ENCODE measurements at regions not wholly inside any gene's neighbourhood (a gene's known extent, or its start where the extent isn't known, plus 50 kb on each side); places are given as distances from the start of the nearest gene placed in this dataset.

DNA sequence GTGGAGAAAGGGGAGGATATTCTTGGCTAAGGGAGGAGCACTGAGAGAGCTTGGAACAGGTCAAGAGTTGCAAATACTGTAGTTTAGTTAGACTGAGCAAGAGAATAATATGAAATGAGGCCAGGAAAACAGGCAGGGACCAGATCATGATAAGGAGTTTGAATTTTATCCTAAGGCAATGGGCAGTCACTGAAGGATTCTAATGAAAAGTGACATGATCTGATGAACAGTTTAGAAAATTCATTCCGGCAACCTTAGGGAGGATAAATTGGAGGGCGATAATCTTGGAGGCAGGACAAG lies 276.1 kb downstream of the PLK2 start (continued):
- TF ChIP-seq FOXA2 (IDR thresholded peaks at IDR 0.05) (no peak), NR2F2 (IDR thresholded peaks at IDR 0.05) (no peak), EGR1 (IDR thresholded peaks at IDR 0.05; ENCODE audit: low read depth in 2 of 2) (no peak)
- TF ChIP-seq, protein P1, sequence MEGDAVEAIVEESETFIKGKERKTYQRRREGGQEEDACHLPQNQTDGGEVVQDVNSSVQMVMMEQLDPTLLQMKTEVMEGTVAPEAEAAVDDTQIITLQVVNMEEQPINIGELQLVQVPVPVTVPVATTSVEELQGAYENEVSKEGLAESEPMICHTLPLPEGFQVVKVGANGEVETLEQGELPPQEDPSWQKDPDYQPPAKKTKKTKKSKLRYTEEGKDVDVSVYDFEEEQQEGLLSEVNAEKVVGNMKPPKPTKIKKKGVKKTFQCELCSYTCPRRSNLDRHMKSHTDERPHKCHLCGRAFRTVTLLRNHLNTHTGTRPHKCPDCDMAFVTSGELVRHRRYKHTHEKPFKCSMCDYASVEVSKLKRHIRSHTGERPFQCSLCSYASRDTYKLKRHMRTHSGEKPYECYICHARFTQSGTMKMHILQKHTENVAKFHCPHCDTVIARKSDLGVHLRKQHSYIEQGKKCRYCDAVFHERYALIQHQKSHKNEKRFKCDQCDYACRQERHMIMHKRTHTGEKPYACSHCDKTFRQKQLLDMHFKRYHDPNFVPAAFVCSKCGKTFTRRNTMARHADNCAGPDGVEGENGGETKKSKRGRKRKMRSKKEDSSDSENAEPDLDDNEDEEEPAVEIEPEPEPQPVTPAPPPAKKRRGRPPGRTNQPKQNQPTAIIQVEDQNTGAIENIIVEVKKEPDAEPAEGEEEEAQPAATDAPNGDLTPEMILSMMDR (IDR thresholded peaks at IDR 0.05; ENCODE audit: low read depth, low read length, missing input control) = no peak

DNA sequence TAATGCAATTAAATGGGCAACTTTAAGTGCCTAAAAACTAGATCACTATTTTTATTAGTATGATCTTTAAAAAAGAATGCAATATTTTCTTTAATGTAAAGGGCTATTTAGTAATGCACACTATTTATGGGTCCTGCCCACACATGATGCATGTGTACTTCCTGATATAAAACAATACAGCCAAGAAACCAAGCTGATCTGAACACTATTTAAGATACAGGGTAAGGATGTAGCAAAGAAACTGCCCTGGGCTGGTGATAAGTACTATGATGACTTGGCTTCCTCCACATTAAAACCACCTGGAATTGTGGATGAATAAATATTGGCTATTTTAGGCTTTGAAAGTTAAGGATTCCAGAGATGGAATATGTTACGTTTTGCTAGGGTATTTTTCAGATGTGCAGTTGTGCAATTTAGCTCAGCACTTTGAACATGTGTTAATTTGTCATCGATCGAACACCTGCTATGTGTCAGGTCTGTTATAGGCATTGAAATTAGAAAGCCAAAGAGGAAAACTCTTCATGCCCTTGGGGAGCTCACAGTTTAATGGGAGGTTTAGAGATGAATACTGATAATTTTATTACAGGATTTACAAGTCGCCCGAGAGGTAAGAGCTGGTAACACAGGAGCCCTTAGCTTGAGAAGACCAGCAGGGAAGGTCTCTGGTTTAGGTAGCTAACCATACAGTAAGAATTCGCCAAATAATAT lies 276.7 kb downstream of the PLK2 start:
- WGBS = 80% methylated on average over 6 of the region's 6 CpGs
- H3K4me3 ChIP-seq (ENCODE audit: low read depth in 1 of 3, low read length in 3 of 3) = no peak overlapping the region
- TF ChIP-seq JUND (IDR thresholded peaks at IDR 0.05) (no peak), SP1 (IDR thresholded peaks at IDR 0.05) (no peak), FOXA2 (IDR thresholded peaks at IDR 0.05) (no peak), FOXA1 (IDR thresholded peaks at IDR 0.05) (no peak), RAD21 (IDR thresholded peaks at IDR 0.05) (no peak), EGR1 (IDR thresholded peaks at IDR 0.05; ENCODE audit: low read depth in 2 of 2) (no peak)
- TF ChIP-seq, protein P2, sequence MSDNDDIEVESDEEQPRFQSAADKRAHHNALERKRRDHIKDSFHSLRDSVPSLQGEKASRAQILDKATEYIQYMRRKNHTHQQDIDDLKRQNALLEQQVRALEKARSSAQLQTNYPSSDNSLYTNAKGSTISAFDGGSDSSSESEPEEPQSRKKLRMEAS (IDR thresholded peaks at IDR 0.05) = no peak
- TF ChIP-seq, protein P3, sequence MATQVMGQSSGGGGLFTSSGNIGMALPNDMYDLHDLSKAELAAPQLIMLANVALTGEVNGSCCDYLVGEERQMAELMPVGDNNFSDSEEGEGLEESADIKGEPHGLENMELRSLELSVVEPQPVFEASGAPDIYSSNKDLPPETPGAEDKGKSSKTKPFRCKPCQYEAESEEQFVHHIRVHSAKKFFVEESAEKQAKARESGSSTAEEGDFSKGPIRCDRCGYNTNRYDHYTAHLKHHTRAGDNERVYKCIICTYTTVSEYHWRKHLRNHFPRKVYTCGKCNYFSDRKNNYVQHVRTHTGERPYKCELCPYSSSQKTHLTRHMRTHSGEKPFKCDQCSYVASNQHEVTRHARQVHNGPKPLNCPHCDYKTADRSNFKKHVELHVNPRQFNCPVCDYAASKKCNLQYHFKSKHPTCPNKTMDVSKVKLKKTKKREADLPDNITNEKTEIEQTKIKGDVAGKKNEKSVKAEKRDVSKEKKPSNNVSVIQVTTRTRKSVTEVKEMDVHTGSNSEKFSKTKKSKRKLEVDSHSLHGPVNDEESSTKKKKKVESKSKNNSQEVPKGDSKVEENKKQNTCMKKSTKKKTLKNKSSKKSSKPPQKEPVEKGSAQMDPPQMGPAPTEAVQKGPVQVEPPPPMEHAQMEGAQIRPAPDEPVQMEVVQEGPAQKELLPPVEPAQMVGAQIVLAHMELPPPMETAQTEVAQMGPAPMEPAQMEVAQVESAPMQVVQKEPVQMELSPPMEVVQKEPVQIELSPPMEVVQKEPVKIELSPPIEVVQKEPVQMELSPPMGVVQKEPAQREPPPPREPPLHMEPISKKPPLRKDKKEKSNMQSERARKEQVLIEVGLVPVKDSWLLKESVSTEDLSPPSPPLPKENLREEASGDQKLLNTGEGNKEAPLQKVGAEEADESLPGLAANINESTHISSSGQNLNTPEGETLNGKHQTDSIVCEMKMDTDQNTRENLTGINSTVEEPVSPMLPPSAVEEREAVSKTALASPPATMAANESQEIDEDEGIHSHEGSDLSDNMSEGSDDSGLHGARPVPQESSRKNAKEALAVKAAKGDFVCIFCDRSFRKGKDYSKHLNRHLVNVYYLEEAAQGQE (IDR thresholded peaks at IDR 0.05) = no peak
- TF ChIP-seq, protein P1 (IDR thresholded peaks at IDR 0.05; ENCODE audit: low read depth, low read length, missing input control) = no peak
- H3K27me3 ChIP-seq (ENCODE audit: control insufficient read depth in 4 of 4, insufficient read depth in 4 of 4, low read length in 3 of 4) = no peaks in the 10 kb centered on the region
- H3K4me1 ChIP-seq (ENCODE audit: control insufficient read depth in 4 of 4, insufficient read depth in 4 of 4, low read length in 3 of 4) = peaks cover 0 to 5% (median 4%) of the 10 kb centered on the region in 4 donors
- no peaks in the 10 kb centered on the region for H3K9me3 ChIP-seq (ENCODE audit: control insufficient read depth in 4 of 4, low read length in 3 of 4)
- no peak for DNase-seq (ENCODE audit: low spot score)
- no peaks in the 10 kb centered on the region for H3K36me3 ChIP-seq (ENCODE audit: control insufficient read depth in 4 of 4, insufficient read depth in 3 of 4, low read depth in 1 of 4, low read length in 3 of 4)
- H3K9ac ChIP-seq (ENCODE audit: low read depth in 1 of 2, low read length in 2 of 2) = no peak overlapping the region
- no peak overlapping the region for H3K27ac ChIP-seq (ENCODE audit: low read depth in 1 of 2, low read length in 2 of 2)

DNA sequence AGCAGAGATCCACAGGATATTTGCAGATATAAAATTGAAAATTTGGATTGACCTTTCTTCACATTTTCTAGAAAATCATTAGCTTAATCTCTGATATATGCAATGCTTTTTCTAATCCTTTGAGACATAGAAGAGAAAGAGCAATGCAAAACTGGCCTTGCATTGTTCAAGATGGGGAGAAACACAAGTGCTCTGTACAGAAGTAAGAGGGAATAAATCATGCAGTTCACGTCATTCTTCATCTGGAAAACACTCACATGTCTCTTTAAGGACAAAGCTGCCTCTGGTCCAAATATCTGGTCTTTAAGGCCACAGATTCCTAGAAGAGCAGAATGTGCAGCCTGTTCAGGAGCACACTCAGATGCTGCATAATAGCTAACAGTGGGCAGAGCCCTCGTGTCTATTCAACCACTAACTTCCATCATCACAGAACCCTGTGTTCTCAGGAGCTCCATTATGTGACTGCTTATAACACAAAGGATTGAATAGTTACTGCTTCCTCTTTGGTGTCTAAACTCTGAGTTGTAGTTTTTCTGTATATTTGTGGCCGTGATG lies 277.5 kb downstream of the PLK2 start:
- 70% methylated on average over 3 of the region's 3 CpGs for WGBS
- DNase-seq (ENCODE audit: low spot score) = no peak
- TF ChIP-seq, protein P1 (IDR thresholded peaks at IDR 0.05; ENCODE audit: low read depth, low read length, missing input control) = no peak
- TF ChIP-seq NR2F2 (IDR thresholded peaks at IDR 0.05) (no peak), YY1 (IDR thresholded peaks at IDR 0.05) (no peak), EGR1 (IDR thresholded peaks at IDR 0.05; ENCODE audit: low read depth in 2 of 2) (no peak), HNF4G (IDR thresholded peaks at IDR 0.05) (no peak), TAF1 (conservative IDR thresholded peaks at IDR 0.05) (no peak), RAD21 (IDR thresholded peaks at IDR 0.05) (no peak)
- TF ChIP-seq, protein P2 (IDR thresholded peaks at IDR 0.05) = no peak
- TF ChIP-seq, protein P3 (IDR thresholded peaks at IDR 0.05) = no peak

More for the DNA sequence above, 277.5 kb downstream of the PLK2 start:
- Histone ChIP-seq H3K4me3 (ENCODE audit: low read depth in 1 of 3, low read length in 3 of 3) (no peak overlapping the region), H3K9me3 (ENCODE audit: control insufficient read depth in 4 of 4, low read length in 3 of 4) (no peaks in the 10 kb centered on the region), H3K4me1 (ENCODE audit: control insufficient read depth in 4 of 4, insufficient read depth in 4 of 4, low read length in 3 of 4) (no peaks in the 10 kb centered on the region), H3K27ac (ENCODE audit: low read depth in 1 of 2, low read length in 2 of 2) (no peak overlapping the region), H3K9ac (ENCODE audit: low read depth in 1 of 2, low read length in 2 of 2) (no peak overlapping the region), H3K36me3 (ENCODE audit: control insufficient read depth in 4 of 4, insufficient read depth in 3 of 4, low read depth in 1 of 4, low read length in 3 of 4) (no peaks in the 10 kb centered on the region), H3K27me3 (ENCODE audit: control insufficient read depth in 4 of 4, insufficient read depth in 4 of 4, low read length in 3 of 4) (no peaks in the 10 kb centered on the region)

Data from liver (tissue), 8 donors.